Fibroblast of pulmonary artery (primary cell): ENCODE measurements at regions not wholly inside any gene's neighbourhood (a gene's known extent, or its start where the extent isn't known, plus 50 kb on each side); places are given as distances from the start of the nearest gene placed in this dataset.
"Not testable (repeated sequence)": the region's sequence is repeated elsewhere in the genome, so short reads cannot be mapped to it uniquely, and the experiment has no call there.

Source experiments
- DNase-seq: peaks from one replicate; pipeline ENCODE4 v3.0.0-alpha.2; 2010; ENCODE audit warnings: low read depth
- H3K4me3 ChIP-seq: replicated peaks from 2 replicates; pipeline ENCODE4 v1.5.1; 2011; ENCODE audit warnings: low read depth, mild to moderate bottlenecking, control low read depth, low read length, moderate library complexity
- TF ChIP-seq, protein P1 (sequence below): IDR thresholded peaks from 2 replicates; pipeline ENCODE4 v1.5.1; 2011; ENCODE audit warnings: mild to moderate bottlenecking, control low read depth, low read length, inconsistent platforms; ENCODE audit errors: missing control alignments

DNA sequence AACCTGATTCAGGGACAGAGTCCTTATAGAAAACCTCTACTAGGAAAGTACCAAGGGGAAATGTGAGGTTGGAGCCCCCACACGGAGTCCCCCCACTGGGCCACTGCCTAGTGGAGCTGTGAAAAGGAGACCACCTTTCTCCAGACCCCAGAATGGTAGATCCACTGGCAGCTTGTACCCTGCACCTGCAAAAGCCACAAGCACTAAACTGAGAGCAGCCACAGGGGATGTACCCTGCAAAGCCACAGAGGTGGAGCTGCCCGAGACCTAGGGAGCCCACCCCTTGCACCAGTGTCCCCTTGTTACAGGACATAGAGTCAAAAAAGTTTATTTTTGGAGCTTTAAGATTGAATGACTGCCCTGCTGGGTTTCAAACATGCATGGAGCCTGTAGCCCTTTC lies 87.2 kb upstream of the KCNMA1 start:
- TF ChIP-seq, protein P1, sequence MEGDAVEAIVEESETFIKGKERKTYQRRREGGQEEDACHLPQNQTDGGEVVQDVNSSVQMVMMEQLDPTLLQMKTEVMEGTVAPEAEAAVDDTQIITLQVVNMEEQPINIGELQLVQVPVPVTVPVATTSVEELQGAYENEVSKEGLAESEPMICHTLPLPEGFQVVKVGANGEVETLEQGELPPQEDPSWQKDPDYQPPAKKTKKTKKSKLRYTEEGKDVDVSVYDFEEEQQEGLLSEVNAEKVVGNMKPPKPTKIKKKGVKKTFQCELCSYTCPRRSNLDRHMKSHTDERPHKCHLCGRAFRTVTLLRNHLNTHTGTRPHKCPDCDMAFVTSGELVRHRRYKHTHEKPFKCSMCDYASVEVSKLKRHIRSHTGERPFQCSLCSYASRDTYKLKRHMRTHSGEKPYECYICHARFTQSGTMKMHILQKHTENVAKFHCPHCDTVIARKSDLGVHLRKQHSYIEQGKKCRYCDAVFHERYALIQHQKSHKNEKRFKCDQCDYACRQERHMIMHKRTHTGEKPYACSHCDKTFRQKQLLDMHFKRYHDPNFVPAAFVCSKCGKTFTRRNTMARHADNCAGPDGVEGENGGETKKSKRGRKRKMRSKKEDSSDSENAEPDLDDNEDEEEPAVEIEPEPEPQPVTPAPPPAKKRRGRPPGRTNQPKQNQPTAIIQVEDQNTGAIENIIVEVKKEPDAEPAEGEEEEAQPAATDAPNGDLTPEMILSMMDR: no peak
- DNase-seq: no peak
- H3K4me3 ChIP-seq: no peak overlapping the region

DNA sequence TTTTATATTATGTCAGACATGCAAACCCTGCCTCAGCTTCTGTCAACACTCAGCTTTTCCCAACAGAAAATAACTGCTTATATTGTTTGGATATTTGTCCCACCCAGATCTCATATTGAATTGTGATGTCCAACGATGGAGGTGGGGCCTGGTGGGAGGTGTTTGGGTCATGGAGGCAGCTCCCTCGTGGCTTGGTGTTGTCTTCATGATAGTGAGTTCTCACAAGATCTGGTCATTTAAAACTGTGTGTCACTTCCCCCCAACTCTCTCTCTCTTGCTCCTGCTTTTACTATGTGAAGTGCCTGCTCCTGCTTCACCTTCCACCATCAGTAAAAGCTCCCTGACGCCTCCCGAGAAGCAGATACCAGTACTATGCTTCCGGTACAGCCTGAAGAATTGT lies 85.8 kb upstream of the KCNMA1 start:
- no peak for DNase-seq

DNA sequence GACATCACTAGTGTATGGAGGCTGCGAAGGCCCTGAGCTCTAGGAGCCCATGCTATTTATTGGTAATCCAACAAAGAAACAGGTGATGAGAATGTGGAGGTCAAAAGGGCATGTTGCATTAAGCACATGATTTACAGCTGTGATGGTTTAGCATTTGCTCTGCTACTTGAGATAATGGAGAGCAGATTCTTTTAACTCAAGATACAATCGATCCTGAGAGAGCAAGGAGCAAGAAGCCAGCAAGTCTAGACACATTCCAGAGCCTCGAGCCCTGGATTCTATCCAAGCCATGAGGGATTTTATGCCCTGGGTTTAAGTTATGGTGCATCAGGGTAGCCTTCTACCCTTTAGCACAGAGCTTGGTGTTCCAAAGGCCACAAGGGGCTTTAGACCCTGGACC lies 85.3 kb upstream of the KCNMA1 start:
- not testable (repeated sequence) for H3K4me3 ChIP-seq
- peak; percentile 46 for DNase-seq

More for the DNA sequence above, 85.8 kb upstream of the KCNMA1 start:
- H3K4me3 ChIP-seq: no peak overlapping the region
- TF ChIP-seq, protein P1: no peak

DNA sequence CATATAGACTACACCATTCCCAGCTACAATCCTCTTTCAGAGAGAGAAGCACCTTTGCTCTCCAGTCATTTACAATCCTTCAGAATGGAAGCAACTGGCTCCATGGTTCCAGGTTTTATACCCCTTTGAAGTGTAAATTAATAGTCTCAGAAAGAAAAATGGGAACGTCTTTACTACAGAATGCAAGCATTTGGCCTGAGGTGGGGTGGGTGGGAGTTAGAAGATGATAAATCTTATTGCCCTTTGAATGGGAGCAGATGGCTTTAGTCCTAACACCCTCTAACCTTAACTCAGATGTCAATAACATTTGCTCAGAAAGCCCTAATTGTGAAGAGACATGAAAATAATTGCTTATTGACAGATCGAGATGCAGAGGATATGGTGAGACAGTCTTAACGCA lies 84.2 kb upstream of the KCNMA1 start:
- TF ChIP-seq, protein P1: no peak
- H3K4me3 ChIP-seq: no peak overlapping the region
- no peak for DNase-seq

DNA sequence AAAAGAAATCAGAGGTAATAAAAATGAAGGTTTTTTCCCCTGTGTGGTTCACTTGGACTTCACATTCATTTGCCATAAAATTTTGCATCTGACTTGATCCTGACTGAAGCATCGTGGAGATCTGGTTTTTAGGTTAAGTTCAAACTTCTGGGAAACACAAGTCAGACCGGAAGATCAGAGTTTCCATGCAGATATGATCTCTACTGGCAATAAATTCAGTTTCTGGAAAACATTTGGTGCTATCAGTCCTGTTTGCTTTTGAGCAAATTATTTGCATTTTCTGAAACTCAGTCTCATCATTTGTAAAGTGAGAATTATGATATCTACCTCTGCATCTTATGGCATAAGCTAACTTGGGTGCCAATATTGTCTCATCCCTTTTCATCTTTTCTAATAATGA lies 81.3 kb upstream of the KCNMA1 start:
- no peak for DNase-seq
- H3K4me3 ChIP-seq: no peak overlapping the region
- TF ChIP-seq, protein P1: no peak

DNA sequence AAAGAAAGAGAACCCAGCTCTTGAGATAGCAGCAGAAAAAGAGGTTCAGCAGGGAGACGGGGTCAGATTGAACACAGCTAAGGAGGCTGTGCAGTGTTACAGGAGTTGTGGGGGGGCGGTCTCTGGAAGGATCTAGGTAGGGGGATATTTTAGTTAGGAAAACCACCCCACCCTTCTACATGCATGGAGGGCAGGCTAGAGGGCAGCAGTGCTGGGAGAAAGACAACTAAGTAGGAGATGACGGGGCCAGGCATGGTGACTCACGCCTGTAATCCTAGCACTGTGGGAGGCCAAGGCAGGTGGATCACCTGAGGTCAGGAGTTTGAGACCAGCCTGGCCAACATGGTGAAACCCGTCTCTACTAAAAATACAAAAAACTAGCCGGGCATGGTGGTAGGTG lies 80.7 kb upstream of the KCNMA1 start:
- not testable (repeated sequence) for H3K4me3 ChIP-seq, DNase-seq

DNA sequence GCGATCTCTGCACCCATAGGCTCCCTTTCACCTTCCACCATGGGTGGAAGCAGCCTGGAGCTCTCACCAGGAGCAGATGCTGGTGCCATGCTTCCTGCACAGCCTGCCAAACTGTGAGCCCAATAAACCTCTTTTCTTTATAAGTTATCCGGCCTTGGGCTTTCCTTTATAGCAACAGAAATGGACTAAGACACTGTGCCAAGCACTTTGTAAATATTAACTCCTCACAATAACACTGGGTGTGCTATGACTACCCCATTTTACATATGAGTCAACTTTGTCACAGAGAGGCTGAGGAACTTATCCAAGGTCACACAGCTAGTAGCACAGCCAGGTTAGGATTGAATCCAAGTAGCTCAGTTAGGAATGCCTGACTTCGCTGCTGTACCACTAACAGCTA lies 79.7 kb upstream of the KCNMA1 start:
- DNase-seq: no peak
- TF ChIP-seq, protein P1: no peak
- no peak overlapping the region for H3K4me3 ChIP-seq

DNA sequence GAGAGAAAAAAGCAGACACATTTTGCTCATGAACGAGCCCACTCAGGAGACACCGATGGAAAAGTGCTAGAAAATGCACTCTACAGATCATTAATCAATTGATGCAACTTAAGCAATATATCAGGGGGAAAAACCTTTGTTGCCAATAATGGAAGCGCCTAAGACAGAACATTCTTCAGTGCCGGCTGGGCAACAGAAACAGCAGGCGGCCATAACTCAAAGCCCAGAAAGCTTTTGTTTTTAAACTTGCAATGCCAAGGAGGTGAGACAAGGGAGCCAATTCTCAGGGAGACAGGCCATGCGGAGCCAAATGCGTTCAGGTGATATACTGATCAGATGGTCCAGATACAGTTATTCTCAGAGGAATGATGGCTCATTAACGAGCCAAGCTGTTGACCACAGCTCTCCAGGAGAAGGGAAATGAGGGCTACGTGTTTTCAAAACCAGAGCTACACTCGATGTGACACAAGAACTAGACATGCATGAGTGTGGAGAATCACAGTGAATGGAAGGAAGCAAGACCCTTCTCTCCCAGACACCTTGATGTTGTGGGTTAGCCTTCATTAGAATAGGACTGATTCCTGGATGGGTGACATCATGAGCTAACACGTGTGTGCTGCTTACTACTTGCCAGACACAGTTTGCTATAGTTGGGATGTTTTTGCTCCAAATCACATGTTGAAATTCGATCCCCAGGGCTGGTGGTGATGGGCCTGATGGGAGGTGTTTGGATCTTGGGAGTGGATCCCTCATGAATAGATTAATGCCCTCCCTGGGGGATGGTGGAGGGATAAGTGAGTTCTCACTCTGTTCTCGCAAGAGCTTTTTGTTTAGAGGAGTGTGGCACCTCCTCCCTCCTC lies 79.1 kb upstream of the KCNMA1 start:
- H3K4me3 ChIP-seq: no peak overlapping the region
- TF ChIP-seq, protein P1: no peak
- DNase-seq: no peak
